ENCODE measurements at regions not wholly inside any gene's neighbourhood (a gene's known extent, or its start where the extent isn't known, plus 50 kb on each side); places are given as distances from the start of the nearest gene placed in this dataset.

- Histone ChIP-seq H3K36me3 (no peaks in the 10 kb centered on the region), H3K9me3 (no peaks in the 10 kb centered on the region), H3K27ac (no peak overlapping the region), H3K27me3 (no peaks in the 10 kb centered on the region), H3K4me1 (no peaks in the 10 kb centered on the region), H3K4me3 (no peak overlapping the region)
- DNase-seq, result peak; percentile 14
- TF ChIP-seq, protein P1, sequence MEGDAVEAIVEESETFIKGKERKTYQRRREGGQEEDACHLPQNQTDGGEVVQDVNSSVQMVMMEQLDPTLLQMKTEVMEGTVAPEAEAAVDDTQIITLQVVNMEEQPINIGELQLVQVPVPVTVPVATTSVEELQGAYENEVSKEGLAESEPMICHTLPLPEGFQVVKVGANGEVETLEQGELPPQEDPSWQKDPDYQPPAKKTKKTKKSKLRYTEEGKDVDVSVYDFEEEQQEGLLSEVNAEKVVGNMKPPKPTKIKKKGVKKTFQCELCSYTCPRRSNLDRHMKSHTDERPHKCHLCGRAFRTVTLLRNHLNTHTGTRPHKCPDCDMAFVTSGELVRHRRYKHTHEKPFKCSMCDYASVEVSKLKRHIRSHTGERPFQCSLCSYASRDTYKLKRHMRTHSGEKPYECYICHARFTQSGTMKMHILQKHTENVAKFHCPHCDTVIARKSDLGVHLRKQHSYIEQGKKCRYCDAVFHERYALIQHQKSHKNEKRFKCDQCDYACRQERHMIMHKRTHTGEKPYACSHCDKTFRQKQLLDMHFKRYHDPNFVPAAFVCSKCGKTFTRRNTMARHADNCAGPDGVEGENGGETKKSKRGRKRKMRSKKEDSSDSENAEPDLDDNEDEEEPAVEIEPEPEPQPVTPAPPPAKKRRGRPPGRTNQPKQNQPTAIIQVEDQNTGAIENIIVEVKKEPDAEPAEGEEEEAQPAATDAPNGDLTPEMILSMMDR (IDR thresholded peaks at IDR 0.05), result no peak
- peak in 1 of 3 donors; percentile 48 for TF ChIP-seq POLR2AphosphoS5 (IDR thresholded peaks at IDR 0.05)
- in situ Hi-C loops (cut with MboI; ENCODE audit: low pct_ligation_motif_present in 1 of 4, low pct_unique_long_range_greater_than_20kb in 1 of 4, low sequenced_read_pairs in 3 of 4), result no loop called here
- intact Hi-C loops (cut with DNase I; ENCODE audit: low total_unique reads), result no loop called here
- 60 to 64% methylated on average over 4 of the region's 4 CpGs for WGBS, 2 donors (ENCODE audit: low coverage in 1 of 2)
Observed at GRCh38 chr11:15665368-15665871, 550.7 kb downstream of the INSC start.

GRCh38 chr11:15667127-15667725 is 552.5 kb downstream of the INSC start:
- Histone ChIP-seq H3K9me3 (no peaks in the 10 kb centered on the region), H3K27me3 (no peaks in the 10 kb centered on the region), H3K36me3 (no peaks in the 10 kb centered on the region), H3K4me3 (no peak overlapping the region), H3K4me1 (no peaks in the 10 kb centered on the region), H3K27ac (no peak overlapping the region)
- no peak for DNase-seq
- 87% methylated on average over 3 of the region's 3 CpGs; no CpG with 5 or more reads in 1 of the 2 donors for WGBS, 2 donors (ENCODE audit: low coverage in 1 of 2)
- intact Hi-C loops (cut with DNase I; ENCODE audit: low total_unique reads) (no loop called here), in situ Hi-C loops (cut with MboI; ENCODE audit: low pct_ligation_motif_present in 1 of 4, low pct_unique_long_range_greater_than_20kb in 1 of 4, low sequenced_read_pairs in 3 of 4) (no loop called here)
- TF ChIP-seq EP300 (IDR thresholded peaks at IDR 0.05; ENCODE audit: low read depth) (no peak), POLR2AphosphoS5 (IDR thresholded peaks at IDR 0.05) (no peak), POLR2A (IDR thresholded peaks at IDR 0.05) (no peak)
- TF ChIP-seq, protein P1 (IDR thresholded peaks at IDR 0.05), result no peak

GRCh38 chr11:15668718-15669117 is 554.0 kb downstream of the INSC start:
- TF ChIP-seq, protein P1 (IDR thresholded peaks at IDR 0.05), result no peak
- TF ChIP-seq EP300 (IDR thresholded peaks at IDR 0.05; ENCODE audit: low read depth), result no peak
- TF ChIP-seq POLR2AphosphoS5 (IDR thresholded peaks at IDR 0.05), result no peak
- no peak for TF ChIP-seq POLR2A (IDR thresholded peaks at IDR 0.05)
- H3K4me1 ChIP-seq, result no peaks in the 10 kb centered on the region
- H3K9me3 ChIP-seq, result no peaks in the 10 kb centered on the region
- WGBS, 2 donors (ENCODE audit: low coverage in 1 of 2), result 95% methylated on average over 3 of the region's 3 CpGs
- no peaks in the 10 kb centered on the region for H3K27me3 ChIP-seq
- in situ Hi-C loops (cut with MboI; ENCODE audit: low pct_ligation_motif_present in 1 of 4, low pct_unique_long_range_greater_than_20kb in 1 of 4, low sequenced_read_pairs in 3 of 4) (no loop called here), intact Hi-C loops (cut with DNase I; ENCODE audit: low total_unique reads) (no loop called here)
- H3K36me3 ChIP-seq, result no peaks in the 10 kb centered on the region
- H3K4me3 ChIP-seq, result no peak overlapping the region
- no peak for DNase-seq
- H3K27ac ChIP-seq, result no peak overlapping the region

DNA sequence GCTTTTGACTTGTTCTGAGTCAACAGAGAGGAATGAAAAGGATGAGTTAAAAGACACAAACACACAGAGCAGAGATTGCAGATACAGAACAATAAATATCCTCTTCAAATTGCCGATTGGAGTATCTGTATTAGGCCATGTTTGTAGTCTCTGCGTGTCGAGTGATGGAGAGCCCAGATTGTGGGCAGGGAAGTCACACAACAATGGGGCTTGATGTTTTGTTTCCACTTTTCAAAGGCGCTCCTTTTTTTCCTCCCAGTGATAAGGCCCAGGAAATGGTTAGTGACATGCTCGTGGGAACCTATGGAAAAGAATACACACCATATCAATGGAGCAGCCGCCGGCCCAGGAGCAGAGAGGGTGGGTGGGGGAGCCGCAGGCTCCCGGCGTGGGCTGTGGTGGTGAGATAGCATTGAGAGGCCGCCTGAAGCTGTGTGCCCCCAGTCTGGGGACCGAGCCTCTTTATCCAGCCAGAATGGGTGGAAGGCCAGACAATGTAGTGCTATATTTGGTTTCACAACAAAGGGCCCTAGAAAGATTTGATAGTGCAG is 555.9 kb downstream of the INSC start:
- TF ChIP-seq POLR2A (IDR thresholded peaks at IDR 0.05), result no peak
- no peak for TF ChIP-seq POLR2AphosphoS5 (IDR thresholded peaks at IDR 0.05)
- TF ChIP-seq, protein P1 (IDR thresholded peaks at IDR 0.05), result no peak
- TF ChIP-seq EP300 (IDR thresholded peaks at IDR 0.05; ENCODE audit: low read depth), result no peak
- intact Hi-C loops (cut with DNase I; ENCODE audit: low total_unique reads) (no loop called here), in situ Hi-C loops (cut with MboI; ENCODE audit: low pct_ligation_motif_present in 1 of 4, low pct_unique_long_range_greater_than_20kb in 1 of 4, low sequenced_read_pairs in 3 of 4) (no loop called here)
- DNase-seq, result no peak
- no peaks in the 10 kb centered on the region for H3K4me1 ChIP-seq
- H3K27ac ChIP-seq, result no peak overlapping the region
- no peaks in the 10 kb centered on the region for H3K36me3 ChIP-seq
- no peaks in the 10 kb centered on the region for H3K27me3 ChIP-seq
- no peaks in the 10 kb centered on the region for H3K9me3 ChIP-seq
- H3K4me3 ChIP-seq, result no peak overlapping the region
- WGBS, 2 donors (ENCODE audit: low coverage in 1 of 2), result 58 to 80% methylated on average over 6 to 12 of the region's 12 CpGs
